Endothelial cell of umbilical vein (primary cell): ENCODE measurements at regions not wholly inside any gene's neighbourhood (a gene's known extent, or its start where the extent isn't known, plus 50 kb on each side); places are given as distances from the start of the nearest gene placed in this dataset.

Source experiments
- BruUV-seq: library from RNA; stranded (reverse); fragments of 400-500 nt; replicated peaks from 2 replicates; lab custom pipeline; 2021; lab: Mats Ljungman, UMichigan
- CTCF ChIA-PET: fragments of 300-600, 350-600 bp; sonication (Branson Sonifier 250); formaldehyde crosslinking; loops from one replicate; lab custom pipeline; 2021; ENCODE audit warnings: antibody characterized with exemption, inconsistent platforms; lab: Charles Lee
- POLR2A ChIA-PET: fragments of 300-600, 350-600 bp; sonication (Branson Sonifier 250); formaldehyde crosslinking; loops from one replicate; lab custom pipeline; 2021; ENCODE audit warnings: antibody characterized with exemption, inconsistent platforms; lab: Charles Lee
- DNase-seq: peaks from one replicate; pipeline ENCODE4 v3.0.0-alpha.2; 2011; ENCODE audit warnings: low read depth, low spot score
- FAIRE-seq: peaks from 2 replicates; lab custom pipeline; 2011; peaks lifted over from hg19 to GRCh38; lab: Jason Lieb, UNC
- H2AFZ ChIP-seq: 2 replicates; pipeline ENCODE4 v1.6.0; 2012; ENCODE audit warnings: low read depth, low read length, control low read depth, inconsistent platforms
- H3K27ac ChIP-seq: 2 replicates; pipeline ENCODE4 v1.5.1; 2011; ENCODE audit warnings: low read depth, mild to moderate bottlenecking, control low read depth, low read length, moderate library complexity; ENCODE audit not compliant: insufficient read depth
- H3K27me3 ChIP-seq, 2 experiments: 2 replicates each; pipeline versions ENCODE4 v1.6.0 to v1.6.1; 2011; ENCODE audit warnings: low read length in 2 of 2, mixed read lengths in 1 of 2; ENCODE audit not compliant: control insufficient read depth in 2 of 2, insufficient read depth in 2 of 2
- H3K36me3 ChIP-seq, 2 experiments: 2 replicates in 1 of 2; 3 replicates in 1 of 2; pipeline ENCODE4 v1.5.1; 2011; ENCODE audit warnings: low read length in 2 of 2, mild to moderate bottlenecking in 1 of 2, moderate library complexity in 1 of 2; ENCODE audit not compliant: control insufficient read depth in 2 of 2, insufficient read depth in 2 of 2; ENCODE audit errors: extremely low read depth in 1 of 2
- H3K4me1 ChIP-seq: 3 replicates; pipeline ENCODE4 v1.5.1; 2011; ENCODE audit warnings: mild to moderate bottlenecking, low read length; ENCODE audit not compliant: control insufficient read depth, insufficient read depth; ENCODE audit errors: extremely low read depth
- H3K4me2 ChIP-seq: 2 replicates; pipeline ENCODE4 v1.6.1; 2011; ENCODE audit warnings: low read length, control low read depth, mixed read lengths; ENCODE audit not compliant: insufficient read depth
- H3K4me3 ChIP-seq, 3 experiments: fragments of 200-600 bp in 1 of 3; sonication (generic), shearing (Covaris generic) in 1 of 3; replicated peaks in 1 of 3; 2 replicates each; pipeline ENCODE4 v1.5.1; 2011 to 2016; ENCODE audit warnings: control low read depth in 3 of 3, low read length in 3 of 3, mild to moderate bottlenecking in 2 of 3, inconsistent platforms in 1 of 3, low read depth in 1 of 3, moderate library complexity in 1 of 3; ENCODE audit not compliant: insufficient read depth in 1 of 3
- H3K79me2 ChIP-seq: 2 replicates; pipeline ENCODE4 v1.6.0; 2012; ENCODE audit warnings: low read length, inconsistent platforms; ENCODE audit not compliant: control insufficient read depth, insufficient read depth
- H3K9ac ChIP-seq: replicated peaks from 2 replicates; pipeline ENCODE3; 2011; ENCODE audit warnings: low read length, control low read depth; ENCODE audit not compliant: insufficient read depth; ENCODE audit errors: extremely low read depth
- H3K9me1 ChIP-seq: replicated peaks from 3 replicates; pipeline ENCODE4 v1.6.0; 2011; ENCODE audit warnings: mild to moderate bottlenecking, low read length; ENCODE audit not compliant: control insufficient read depth, insufficient read depth; ENCODE audit errors: extremely low read depth
- H3K9me3 ChIP-seq: replicated peaks from 2 replicates; pipeline ENCODE4 v1.5.1; 2012; ENCODE audit warnings: low read length, inconsistent platforms; ENCODE audit not compliant: control insufficient read depth, insufficient read depth
- H4K20me1 ChIP-seq: replicated peaks from 2 replicates; pipeline ENCODE3; 2011; ENCODE audit warnings: mild to moderate bottlenecking, low read length; ENCODE audit not compliant: control insufficient read depth, insufficient read depth; ENCODE audit errors: extremely low read depth
- EZH2 ChIP-seq: IDR thresholded peaks from 2 replicates; pipeline ENCODE4 v1.6.1; 2012; ENCODE audit warnings: borderline replicate concordance, low read depth, mild to moderate bottlenecking, moderate library complexity, low read length, inconsistent platforms; ENCODE audit not compliant: severe bottlenecking
- FOS ChIP-seq: IDR thresholded peaks from 2 replicates; pipeline ENCODE4 v1.6.1; 2011; ENCODE audit warnings: mild to moderate bottlenecking, low read length, moderate library complexity, borderline replicate concordance; ENCODE audit not compliant: insufficient read depth
- GATA2 ChIP-seq: IDR thresholded peaks from 2 replicates; pipeline ENCODE4 v1.7.0; 2011; ENCODE audit warnings: low read depth, mild to moderate bottlenecking, moderate library complexity, mixed read lengths, low read length; ENCODE audit not compliant: insufficient read length, insufficient read depth
- JUN ChIP-seq: IDR thresholded peaks from 2 replicates; pipeline ENCODE4 v1.6.1; 2011; ENCODE audit warnings: borderline replicate concordance, low read depth; ENCODE audit not compliant: insufficient read length, insufficient read depth
- MYC ChIP-seq: IDR thresholded peaks from one replicate; pipeline ENCODE4 v1.6.1; 2011; ENCODE audit warnings: mild to moderate bottlenecking, low read depth, low read length
- POLR2A ChIP-seq: IDR thresholded peaks from 2 replicates; pipeline ENCODE4 v1.6.1; 2012; ENCODE audit warnings: low read depth, mild to moderate bottlenecking, control low read depth, low read length
- POLR2AphosphoS5 ChIP-seq: IDR thresholded peaks from 2 replicates; pipeline ENCODE4 v1.6.1; 2012; ENCODE audit warnings: low read depth, mild to moderate bottlenecking, control low read depth, low read length, moderate library complexity; ENCODE audit not compliant: insufficient read depth
- dilution Hi-C: fragments of 300-500 bp; cut with MboI; formaldehyde crosslinking; loops from one replicate; pipeline ENCODE4 v1.15.0; 2019; ENCODE audit warnings: low sequenced_read_pairs; ENCODE audit not compliant: extremely low pct_ligation_motif_present
- intact Hi-C: fragments of 100-400 bp; cut with micrococcal nuclease; formaldehyde crosslinking; loops from one replicate; pipeline ENCODE4 v1.10.0; 2022
- TF ChIP-seq, protein P1 (sequence below), 2 donors: IDR thresholded peaks; 1 replicate in 1 of 2; 2 replicates in 1 of 2; pipeline ENCODE4 v1.5.1; 2011; ENCODE audit warnings: low read length in 2 of 2, mild to moderate bottlenecking in 2 of 2, moderate library complexity in 2 of 2, control low read depth in 1 of 2, inconsistent platforms in 1 of 2, low read depth in 1 of 2; ENCODE audit not compliant: insufficient read depth in 1 of 2; ENCODE audit errors: extremely low read depth in 1 of 2
- TF ChIP-seq, protein P2 (sequence below): IDR thresholded peaks from 2 replicates; pipeline ENCODE4 v1.6.1; 2011; ENCODE audit not compliant: insufficient read depth, insufficient read length

DNA sequence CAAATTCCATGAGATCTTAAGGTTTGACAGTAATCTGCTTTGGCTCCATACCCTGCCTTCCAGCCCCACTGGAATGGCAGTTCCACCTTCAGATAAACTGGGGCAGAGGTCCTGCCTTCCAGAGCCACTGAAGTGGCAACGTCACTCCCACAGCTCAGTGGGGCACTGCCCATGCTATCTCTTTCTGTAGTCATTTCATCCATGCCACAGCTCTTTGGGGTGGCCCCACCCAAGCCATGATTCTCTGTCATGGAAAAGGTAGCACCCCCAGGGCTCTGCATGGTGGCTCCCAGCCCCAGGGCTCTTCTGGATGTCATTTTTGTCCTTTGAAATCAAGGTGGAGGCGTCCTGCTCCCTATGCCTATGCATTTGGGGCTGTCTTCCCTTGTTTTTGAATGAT, 596.5 kb downstream of the SPOCK3 start:
- no peaks in the 10 kb centered on the region for H3K4me1 ChIP-seq
- dilution Hi-C loops, result no loop called here

More for the DNA sequence above, 596.5 kb downstream of the SPOCK3 start:
- H3K36me3 ChIP-seq, result no peaks in the 10 kb centered on the region
- no peak overlapping the region for H2AFZ ChIP-seq
- no peak overlapping the region for H3K27ac ChIP-seq
- BruUV-seq, result no TSS peak
- ChIA-PET CTCF (no interaction called here), POLR2A (no interaction called here)
- FAIRE-seq (no peak), DNase-seq (no peak)
- no peak overlapping the region for H3K9ac ChIP-seq
- H3K79me2 ChIP-seq, result no peaks in the 10 kb centered on the region
- H4K20me1 ChIP-seq, result no peaks in the 10 kb centered on the region
- intact Hi-C loops, result no loop called here
- peaks cover 2% of the 10 kb centered on the region for H3K9me3 ChIP-seq
- no peak overlapping the region for H3K4me2 ChIP-seq
- no peaks in the 10 kb centered on the region for H3K9me1 ChIP-seq
- TF ChIP-seq MYC, result no peak
- no peak for TF ChIP-seq POLR2AphosphoS5
- TF ChIP-seq POLR2A, result no peak
- no peak for TF ChIP-seq EZH2
- TF ChIP-seq FOS, result no peak
- TF ChIP-seq, protein P1, sequence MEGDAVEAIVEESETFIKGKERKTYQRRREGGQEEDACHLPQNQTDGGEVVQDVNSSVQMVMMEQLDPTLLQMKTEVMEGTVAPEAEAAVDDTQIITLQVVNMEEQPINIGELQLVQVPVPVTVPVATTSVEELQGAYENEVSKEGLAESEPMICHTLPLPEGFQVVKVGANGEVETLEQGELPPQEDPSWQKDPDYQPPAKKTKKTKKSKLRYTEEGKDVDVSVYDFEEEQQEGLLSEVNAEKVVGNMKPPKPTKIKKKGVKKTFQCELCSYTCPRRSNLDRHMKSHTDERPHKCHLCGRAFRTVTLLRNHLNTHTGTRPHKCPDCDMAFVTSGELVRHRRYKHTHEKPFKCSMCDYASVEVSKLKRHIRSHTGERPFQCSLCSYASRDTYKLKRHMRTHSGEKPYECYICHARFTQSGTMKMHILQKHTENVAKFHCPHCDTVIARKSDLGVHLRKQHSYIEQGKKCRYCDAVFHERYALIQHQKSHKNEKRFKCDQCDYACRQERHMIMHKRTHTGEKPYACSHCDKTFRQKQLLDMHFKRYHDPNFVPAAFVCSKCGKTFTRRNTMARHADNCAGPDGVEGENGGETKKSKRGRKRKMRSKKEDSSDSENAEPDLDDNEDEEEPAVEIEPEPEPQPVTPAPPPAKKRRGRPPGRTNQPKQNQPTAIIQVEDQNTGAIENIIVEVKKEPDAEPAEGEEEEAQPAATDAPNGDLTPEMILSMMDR (IDR thresholded peaks at IDR 0.05; ENCODE audit: extremely low read depth in 1 of 2, insufficient read depth in 1 of 2, low read depth in 1 of 2, low read length in 2 of 2), result no peak
- TF ChIP-seq, protein P2, sequence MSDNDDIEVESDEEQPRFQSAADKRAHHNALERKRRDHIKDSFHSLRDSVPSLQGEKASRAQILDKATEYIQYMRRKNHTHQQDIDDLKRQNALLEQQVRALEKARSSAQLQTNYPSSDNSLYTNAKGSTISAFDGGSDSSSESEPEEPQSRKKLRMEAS, result no peak
- TF ChIP-seq GATA2, result no peak
- TF ChIP-seq JUN, result no peak
- no peak overlapping the region for H3K4me3 ChIP-seq
- no peaks in the 10 kb centered on the region for H3K27me3 ChIP-seq
